Activated CD4-positive, alpha-beta T cell treated with anti-CD3 and anti-CD28 coated beads, Interleukin-2, amount 50 U/mL, for 24 hours (primary cell): ENCODE measurements at regions not wholly inside any gene's neighbourhood (a gene's known extent, or its start where the extent isn't known, plus 50 kb on each side); places are given as distances from the start of the nearest gene placed in this dataset.
"Not testable (repeated sequence)": the region's sequence is repeated elsewhere in the genome, so short reads cannot be mapped to it uniquely, and the experiment has no call there.

Experiments used
- DNase-seq, 2 donors: peaks; one replicate each; pipeline ENCODE4 v3.0.0-alpha.2; 2020; ENCODE audit warnings: low read depth in 1 of 2, low spot score in 1 of 2

GRCh38 chr2:48183991-48184390, 130.5 kb upstream of the FOXN2 start:
- DNase-seq = no peak

GRCh38 chr2:48187503-48187902, 127.0 kb upstream of the FOXN2 start:
- DNase-seq = no peak

- no peak for DNase-seq
Measured at GRCh38 chr2:48189552-48190228, 124.8 kb upstream of the FOXN2 start.

GRCh38 chr2:48190230-48190629, 124.3 kb upstream of the FOXN2 start:
- no peak for DNase-seq

GRCh38 chr2:48194641-48195040, 119.8 kb upstream of the FOXN2 start:
- no peak for DNase-seq

- no peak for DNase-seq
Measured at GRCh38 chr2:48195169-48195568, 119.3 kb upstream of the FOXN2 start.

GRCh38 chr2:48197618-48198017, 116.9 kb upstream of the FOXN2 start:
- DNase-seq = no peak

GRCh38 chr2:48198371-48198770, 116.1 kb upstream of the FOXN2 start:
- no peak for DNase-seq

- DNase-seq = no peak
Measured at GRCh38 chr2:48199070-48199469, 115.4 kb upstream of the FOXN2 start.

GRCh38 chr2:48200620-48201293, 113.7 kb upstream of the FOXN2 start:
- no peak for DNase-seq

- not testable (repeated sequence) for DNase-seq
Measured at GRCh38 chr2:48201435-48201834, 113.0 kb upstream of the FOXN2 start.

GRCh38 chr2:48202863-48203642, 111.4 kb upstream of the FOXN2 start:
- DNase-seq = no peak

GRCh38 chr2:48203668-48204067, 110.8 kb upstream of the FOXN2 start:
- no peak for DNase-seq

GRCh38 chr2:48204750-48205136, 109.7 kb upstream of the FOXN2 start:
- DNase-seq = no peak

GRCh38 chr2:48205137-48205798, 109.2 kb upstream of the FOXN2 start:
- no peak for DNase-seq

GRCh38 chr2:48206056-48206656, 108.3 kb upstream of the FOXN2 start:
- not testable (repeated sequence) for DNase-seq

- DNase-seq = no peak
Measured at GRCh38 chr2:48207201-48207641, 107.3 kb upstream of the FOXN2 start.

- DNase-seq = no peak
Measured at GRCh38 chr2:48207851-48208250, 106.6 kb upstream of the FOXN2 start.

- DNase-seq = no peak
Measured at GRCh38 chr2:48209214-48209885, 105.1 kb upstream of the FOXN2 start.

- no peak for DNase-seq
Measured at GRCh38 chr2:48210189-48210588, 104.3 kb upstream of the FOXN2 start.

- no peak for DNase-seq
Measured at GRCh38 chr2:48213646-48214045, 100.8 kb upstream of the FOXN2 start.
